Neural cell (in vitro differentiated cells): ENCODE measurements at regions not wholly inside any gene's neighbourhood (a gene's known extent, or its start where the extent isn't known, plus 50 kb on each side); places are given as distances from the start of the nearest gene placed in this dataset.
A peak's percentile ranks its signal among the peaks of the same experiment; 100 is the strongest.

Source experiments
- H2AFZ ChIP-seq: fragments of 200-600, 300-800 bp; sonication (generic), shearing (Covaris generic); 2 replicates; pipeline ENCODE4 v1.6.0; 2014; ENCODE audit warnings: low read depth, mild to moderate bottlenecking, antibody characterized with exemption, low read length, moderate library complexity
- H3F3A ChIP-seq: fragments of 200-600 bp; shearing (Covaris generic); 2 replicates; pipeline ENCODE4 v1.6.1; 2016; ENCODE audit warnings: mild to moderate bottlenecking, moderate library complexity, mixed read lengths, antibody characterized with exemption, low read length; ENCODE audit not compliant: insufficient read depth, poor library complexity, severe bottlenecking
- H3K27ac ChIP-seq: fragments of 200-600, 300-800 bp; sonication (generic), shearing (Covaris generic); 2 replicates; pipeline ENCODE4 v1.5.1; 2014; ENCODE audit warnings: mild to moderate bottlenecking, low read length, moderate library complexity
- H3K27me3 ChIP-seq: fragments of 300-800, 200-600 bp; sonication (generic), shearing (Covaris generic); 2 replicates; pipeline ENCODE4 v1.6.0; 2014; ENCODE audit warnings: mild to moderate bottlenecking, low read depth, low read length, moderate library complexity; ENCODE audit not compliant: insufficient read depth
- H3K36me3 ChIP-seq: fragments of 300-800, 200-600 bp; sonication (generic), shearing (Covaris generic); 2 replicates; pipeline ENCODE4 v1.5.1; 2014; ENCODE audit warnings: mild to moderate bottlenecking, antibody characterized with exemption, low read length, moderate library complexity; ENCODE audit not compliant: insufficient read depth
- H3K4me2 ChIP-seq: fragments of 300-800, 200-600 bp; sonication (generic), shearing (Covaris generic); 2 replicates; pipeline ENCODE4 v1.6.0; 2014; ENCODE audit warnings: mild to moderate bottlenecking, low read length
- H3K4me3 ChIP-seq: fragments of 300-800, 200-600 bp; sonication (generic), shearing (Covaris generic); 2 replicates; pipeline ENCODE4 v1.5.1; 2014; ENCODE audit warnings: mild to moderate bottlenecking, low read length, moderate library complexity
- H3K79me2 ChIP-seq: fragments of 200-600 bp; shearing (Covaris generic); replicated peaks from 2 replicates; pipeline ENCODE4 v1.6.0; 2014; ENCODE audit warnings: mild to moderate bottlenecking, low read length, moderate library complexity; ENCODE audit not compliant: insufficient read depth
- H3K9ac ChIP-seq: fragments of 300-800, 200-600 bp; sonication (generic), shearing (Covaris generic); 2 replicates; pipeline ENCODE4 v1.6.1; 2016; ENCODE audit warnings: mild to moderate bottlenecking, low read length, mixed read lengths
- H3K9me2 ChIP-seq: fragments of 200-600 bp; shearing (Covaris generic); 2 replicates; pipeline ENCODE4 v1.6.1; 2016; ENCODE audit warnings: mild to moderate bottlenecking, low read length, mixed read lengths; ENCODE audit not compliant: insufficient read depth
- H3K9me3 ChIP-seq: fragments of 200-600, 300-800 bp; sonication (generic), shearing (Covaris generic); 2 replicates; pipeline ENCODE4 v1.6.1; 2016; ENCODE audit warnings: mild to moderate bottlenecking, mixed run types, low read length, moderate library complexity, mixed read lengths
- H4K20me1 ChIP-seq: fragments of 200-600 bp; shearing (Covaris generic); 2 replicates; pipeline ENCODE4 v1.6.1; 2016; ENCODE audit warnings: mild to moderate bottlenecking, mixed run types; ENCODE audit not compliant: insufficient read depth
- EP300 ChIP-seq: fragments of 450-650 bp; conservative IDR thresholded peaks from 2 replicates; pipeline ENCODE4 v1.6.1; 2014; ENCODE audit warnings: antibody characterized with exemption, mild to moderate bottlenecking, moderate library complexity; ENCODE audit not compliant: poor library complexity, severe bottlenecking
- EZH2 ChIP-seq: fragments of 200-600, 300-800 bp; shearing (Covaris generic), sonication (generic); IDR thresholded peaks from 2 replicates; pipeline ENCODE4 v1.6.1; 2014; ENCODE audit warnings: antibody characterized with exemption, low read length, borderline replicate concordance, mild to moderate bottlenecking; ENCODE audit not compliant: insufficient read depth, poor library complexity, severe bottlenecking
- MXI1 ChIP-seq: fragments of 450-650 bp; conservative IDR thresholded peaks from 2 replicates; pipeline ENCODE4 v1.6.1; 2014; ENCODE audit warnings: antibody characterized with exemption, mild to moderate bottlenecking; ENCODE audit not compliant: poor library complexity, severe bottlenecking
- POLR2AphosphoS5 ChIP-seq: IDR thresholded peaks from 2 replicates; pipeline ENCODE4 v1.6.1; 2012
- RAD21 ChIP-seq: fragments of 450-650 bp; conservative IDR thresholded peaks from 2 replicates; pipeline ENCODE4 v1.6.1; 2014; ENCODE audit warnings: antibody characterized with exemption, mild to moderate bottlenecking, moderate library complexity
- SMC3 ChIP-seq: fragments of 450-650 bp; conservative IDR thresholded peaks from 2 replicates; pipeline ENCODE4 v1.6.1; 2014; ENCODE audit warnings: antibody characterized with exemption, mild to moderate bottlenecking, moderate library complexity; ENCODE audit not compliant: poor library complexity
- TAF1 ChIP-seq: IDR thresholded peaks from 2 replicates; pipeline ENCODE4 v1.6.1; 2012; ENCODE audit warnings: low read depth
- TF ChIP-seq, protein P1 (sequence below): fragments of 450-650 bp; IDR thresholded peaks from 2 replicates; pipeline ENCODE4 v1.5.1; 2014; ENCODE audit warnings: antibody characterized with exemption, mild to moderate bottlenecking, moderate library complexity; ENCODE audit not compliant: poor library complexity, severe bottlenecking
- TF ChIP-seq, protein P2 (sequence below): IDR thresholded peaks from 2 replicates; pipeline ENCODE4 v1.6.1; 2012; ENCODE audit warnings: borderline replicate concordance

DNA sequence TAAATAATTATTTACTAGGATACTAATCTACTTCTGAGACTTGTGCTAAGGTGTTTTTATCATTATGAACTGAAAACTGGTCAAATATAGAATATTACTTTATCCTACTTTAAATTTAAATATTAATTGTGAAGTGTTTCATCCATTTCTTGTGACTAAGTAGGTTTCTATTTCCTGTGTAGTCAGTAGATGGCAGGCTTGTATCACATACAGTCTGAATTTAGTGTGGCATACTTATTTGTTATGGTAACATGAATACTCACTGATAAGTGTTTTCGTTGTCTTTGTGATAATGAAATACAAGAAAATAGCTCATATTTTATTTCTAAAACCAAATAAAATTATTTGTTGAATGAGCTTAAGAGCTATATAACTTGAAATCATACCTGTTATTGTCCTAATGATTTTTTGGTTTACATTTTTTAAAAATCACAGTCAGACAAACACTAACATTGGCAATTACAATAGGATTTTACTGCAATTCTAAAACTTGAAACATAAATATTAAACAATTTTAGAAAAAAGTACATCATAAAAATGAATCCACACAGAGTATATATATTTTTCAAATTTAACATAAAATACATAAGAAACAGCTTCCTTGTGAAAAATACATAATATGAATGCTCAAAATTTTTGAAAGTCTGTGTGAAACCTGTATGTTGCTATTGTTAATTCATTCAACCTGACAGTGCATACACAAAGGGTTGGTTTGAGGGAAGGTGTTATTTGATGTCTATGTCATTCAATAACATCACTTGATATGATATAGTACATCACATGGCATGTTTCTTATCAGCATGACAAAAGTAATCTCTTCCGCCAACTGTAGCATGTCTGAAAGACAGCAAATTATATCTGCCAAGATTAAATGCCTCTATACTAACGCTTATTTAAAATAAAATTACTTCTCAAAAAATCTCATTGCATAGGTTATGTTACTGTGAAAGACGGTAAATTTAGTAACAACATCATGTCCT, 904.8 kb upstream of the PCDH20 start:
- Histone ChIP-seq H3K36me3 (no peaks in the 10 kb centered on the region), H3K9me3 (no peaks in the 10 kb centered on the region), H3F3A (no peaks in the 10 kb centered on the region), H3K27me3 (no peaks in the 10 kb centered on the region), H3K9ac (no peak overlapping the region), H2AFZ (no peak overlapping the region), H3K27ac (no peak overlapping the region), H3K9me2 (no peaks in the 10 kb centered on the region), H3K79me2 (no peaks in the 10 kb centered on the region), H3K4me3 (no peak overlapping the region), H3K4me2 (no peak overlapping the region), H4K20me1 (no peaks in the 10 kb centered on the region)
- TF ChIP-seq, protein P1, sequence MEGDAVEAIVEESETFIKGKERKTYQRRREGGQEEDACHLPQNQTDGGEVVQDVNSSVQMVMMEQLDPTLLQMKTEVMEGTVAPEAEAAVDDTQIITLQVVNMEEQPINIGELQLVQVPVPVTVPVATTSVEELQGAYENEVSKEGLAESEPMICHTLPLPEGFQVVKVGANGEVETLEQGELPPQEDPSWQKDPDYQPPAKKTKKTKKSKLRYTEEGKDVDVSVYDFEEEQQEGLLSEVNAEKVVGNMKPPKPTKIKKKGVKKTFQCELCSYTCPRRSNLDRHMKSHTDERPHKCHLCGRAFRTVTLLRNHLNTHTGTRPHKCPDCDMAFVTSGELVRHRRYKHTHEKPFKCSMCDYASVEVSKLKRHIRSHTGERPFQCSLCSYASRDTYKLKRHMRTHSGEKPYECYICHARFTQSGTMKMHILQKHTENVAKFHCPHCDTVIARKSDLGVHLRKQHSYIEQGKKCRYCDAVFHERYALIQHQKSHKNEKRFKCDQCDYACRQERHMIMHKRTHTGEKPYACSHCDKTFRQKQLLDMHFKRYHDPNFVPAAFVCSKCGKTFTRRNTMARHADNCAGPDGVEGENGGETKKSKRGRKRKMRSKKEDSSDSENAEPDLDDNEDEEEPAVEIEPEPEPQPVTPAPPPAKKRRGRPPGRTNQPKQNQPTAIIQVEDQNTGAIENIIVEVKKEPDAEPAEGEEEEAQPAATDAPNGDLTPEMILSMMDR = peak; percentile 84
- TF ChIP-seq MXI1 (no peak), EP300 (peak; percentile 97), RAD21 (peak; percentile 93), EZH2 (no peak), TAF1 (no peak), SMC3 (peak; percentile 82), POLR2AphosphoS5 (peak; percentile 97)
- TF ChIP-seq, protein P2, sequence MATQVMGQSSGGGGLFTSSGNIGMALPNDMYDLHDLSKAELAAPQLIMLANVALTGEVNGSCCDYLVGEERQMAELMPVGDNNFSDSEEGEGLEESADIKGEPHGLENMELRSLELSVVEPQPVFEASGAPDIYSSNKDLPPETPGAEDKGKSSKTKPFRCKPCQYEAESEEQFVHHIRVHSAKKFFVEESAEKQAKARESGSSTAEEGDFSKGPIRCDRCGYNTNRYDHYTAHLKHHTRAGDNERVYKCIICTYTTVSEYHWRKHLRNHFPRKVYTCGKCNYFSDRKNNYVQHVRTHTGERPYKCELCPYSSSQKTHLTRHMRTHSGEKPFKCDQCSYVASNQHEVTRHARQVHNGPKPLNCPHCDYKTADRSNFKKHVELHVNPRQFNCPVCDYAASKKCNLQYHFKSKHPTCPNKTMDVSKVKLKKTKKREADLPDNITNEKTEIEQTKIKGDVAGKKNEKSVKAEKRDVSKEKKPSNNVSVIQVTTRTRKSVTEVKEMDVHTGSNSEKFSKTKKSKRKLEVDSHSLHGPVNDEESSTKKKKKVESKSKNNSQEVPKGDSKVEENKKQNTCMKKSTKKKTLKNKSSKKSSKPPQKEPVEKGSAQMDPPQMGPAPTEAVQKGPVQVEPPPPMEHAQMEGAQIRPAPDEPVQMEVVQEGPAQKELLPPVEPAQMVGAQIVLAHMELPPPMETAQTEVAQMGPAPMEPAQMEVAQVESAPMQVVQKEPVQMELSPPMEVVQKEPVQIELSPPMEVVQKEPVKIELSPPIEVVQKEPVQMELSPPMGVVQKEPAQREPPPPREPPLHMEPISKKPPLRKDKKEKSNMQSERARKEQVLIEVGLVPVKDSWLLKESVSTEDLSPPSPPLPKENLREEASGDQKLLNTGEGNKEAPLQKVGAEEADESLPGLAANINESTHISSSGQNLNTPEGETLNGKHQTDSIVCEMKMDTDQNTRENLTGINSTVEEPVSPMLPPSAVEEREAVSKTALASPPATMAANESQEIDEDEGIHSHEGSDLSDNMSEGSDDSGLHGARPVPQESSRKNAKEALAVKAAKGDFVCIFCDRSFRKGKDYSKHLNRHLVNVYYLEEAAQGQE = peak; percentile 23

DNA sequence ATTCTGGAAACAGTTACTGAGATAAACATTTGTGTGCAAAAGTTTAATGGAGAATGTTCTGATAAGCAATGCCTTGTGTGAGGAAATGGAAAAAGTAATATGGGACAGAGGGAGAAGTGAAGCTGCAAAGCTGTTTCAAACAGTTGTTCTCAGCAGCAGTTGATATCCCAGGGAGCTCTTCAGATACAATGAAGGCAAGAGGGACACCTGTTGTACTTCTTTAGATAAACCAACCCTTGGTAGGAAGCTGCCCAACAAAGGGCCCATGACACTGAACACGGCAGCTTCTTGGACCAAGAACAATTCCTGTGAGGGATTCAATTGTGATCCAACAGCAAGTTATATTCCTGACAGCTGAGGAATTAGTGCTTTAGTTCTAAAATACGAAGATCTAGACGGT, 894.3 kb upstream of the PCDH20 start:
- Histone ChIP-seq H3K9me2 (no peaks in the 10 kb centered on the region), H3K4me3 (no peak overlapping the region), H3K27me3 (no peaks in the 10 kb centered on the region), H3F3A (no peaks in the 10 kb centered on the region), H3K9me3 (no peaks in the 10 kb centered on the region), H4K20me1 (no peaks in the 10 kb centered on the region), H3K36me3 (no peaks in the 10 kb centered on the region), H2AFZ (no peak overlapping the region), H3K79me2 (no peaks in the 10 kb centered on the region), H3K9ac (no peak overlapping the region), H3K27ac (no peak overlapping the region), H3K4me2 (no peak overlapping the region)
- TF ChIP-seq, protein P2 = no peak
- TF ChIP-seq POLR2AphosphoS5 = no peak
- TF ChIP-seq TAF1 = no peak
- TF ChIP-seq RAD21 = no peak
- TF ChIP-seq MXI1 = no peak
- TF ChIP-seq EZH2 = no peak
